ENCODE measurements at regions not wholly inside any gene's neighbourhood (a gene's known extent, or its start where the extent isn't known, plus 50 kb on each side); places are given as distances from the start of the nearest gene placed in this dataset.

- Histone ChIP-seq H3K27ac (no peak overlapping the region), H3K36me3 (no peaks in the 10 kb centered on the region), H3K4me3 (no peak overlapping the region), H3K4me1 (no peaks in the 10 kb centered on the region), H3K27me3 (no peaks in the 10 kb centered on the region), H3K9me3 (no peaks in the 10 kb centered on the region)
- DNase-seq (peak in 2 of 4 donors; percentile 85 to 89), ATAC-seq (peak; percentile 42)
- intact Hi-C loops (cut with DNase I) = no loop called here
- TF ChIP-seq CTCF (IDR thresholded peaks at IDR 0.05) = no peak
Observed at GRCh38 chr18:75654851-75655751, 227.6 kb upstream of the SMIM21 start.

DNA sequence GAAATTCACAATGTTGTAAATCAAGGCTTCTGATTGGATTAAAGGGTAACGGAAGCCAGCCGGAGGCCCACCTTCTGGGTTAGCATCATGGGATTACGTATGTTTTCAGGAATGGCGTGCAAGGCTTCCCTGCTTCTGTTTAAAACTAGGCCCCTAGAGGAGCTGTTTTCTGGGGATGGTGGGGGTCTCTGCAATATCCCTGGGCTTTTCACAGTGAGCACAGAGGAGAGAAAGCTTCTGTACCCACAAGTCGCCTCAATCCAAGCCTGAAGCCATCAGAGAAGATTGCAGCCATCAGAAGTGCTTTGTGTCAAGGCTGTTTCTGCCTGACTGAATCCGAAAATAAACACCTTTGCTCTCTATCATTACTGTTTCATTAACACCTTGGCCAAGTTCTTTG is 226.9 kb upstream of the SMIM21 start:
- H3K36me3 ChIP-seq = no peaks in the 10 kb centered on the region
- H3K4me3 ChIP-seq = no peak overlapping the region
- TF ChIP-seq CTCF (IDR thresholded peaks at IDR 0.05) = no peak
- no peak overlapping the region for H3K27ac ChIP-seq
- H3K27me3 ChIP-seq = no peaks in the 10 kb centered on the region
- ATAC-seq (no peak), DNase-seq (no peak)
- H3K9me3 ChIP-seq = no peaks in the 10 kb centered on the region
- intact Hi-C loops (cut with DNase I) = no loop called here
- H3K4me1 ChIP-seq = no peaks in the 10 kb centered on the region

DNA sequence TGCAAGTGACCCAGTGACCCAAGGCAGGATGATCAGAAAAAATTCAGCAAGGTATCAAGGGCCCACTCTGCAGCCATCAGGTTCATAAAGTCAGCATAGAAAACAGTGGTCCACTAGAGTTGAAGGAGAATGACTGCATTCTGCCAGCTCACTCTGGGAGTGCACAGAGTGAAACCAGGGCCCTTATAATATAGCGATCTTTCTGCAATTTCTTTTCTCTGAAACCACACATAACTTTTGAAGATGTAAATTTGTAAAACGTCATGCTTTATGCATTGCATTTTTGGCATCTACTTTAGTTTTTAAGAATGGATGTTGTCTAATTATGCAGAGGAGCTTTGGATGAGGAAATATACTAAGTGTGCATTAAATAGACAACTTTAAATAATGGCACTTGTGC is 225.0 kb upstream of the SMIM21 start:
- H3K36me3 ChIP-seq = no peaks in the 10 kb centered on the region
- no peaks in the 10 kb centered on the region for H3K4me1 ChIP-seq
- no peak overlapping the region for H3K4me3 ChIP-seq
- TF ChIP-seq CTCF (IDR thresholded peaks at IDR 0.05) = no peak
- no peaks in the 10 kb centered on the region for H3K27me3 ChIP-seq
- no peak overlapping the region for H3K27ac ChIP-seq
- no peaks in the 10 kb centered on the region for H3K9me3 ChIP-seq
- no peak for DNase-seq
- ATAC-seq = no peak
- intact Hi-C loops (cut with DNase I) = no loop called here

DNA sequence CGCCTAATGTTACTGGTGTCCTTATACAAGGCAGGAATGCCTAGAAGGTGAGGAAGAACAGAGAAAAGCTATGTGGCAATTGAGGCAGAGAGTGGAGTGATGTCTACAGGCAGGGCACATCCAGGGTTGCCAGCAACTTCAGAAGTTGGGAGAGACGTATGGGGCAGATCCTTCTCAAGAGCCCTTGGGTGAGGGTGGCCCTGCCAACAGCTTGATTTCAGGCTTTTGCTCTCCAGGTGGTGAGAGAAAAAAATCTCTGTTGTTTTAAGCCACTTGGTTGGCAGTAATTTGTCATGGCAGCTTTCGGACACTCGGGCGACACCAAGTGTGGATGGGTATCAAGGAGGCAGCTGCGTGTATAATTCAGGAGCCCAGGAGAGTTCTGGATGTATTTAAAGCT is 217.4 kb upstream of the SMIM21 start:
- no peak for ATAC-seq
- H3K36me3 ChIP-seq = no peaks in the 10 kb centered on the region

More for the DNA sequence above, 217.4 kb upstream of the SMIM21 start:
- Histone ChIP-seq H3K27me3 (no peaks in the 10 kb centered on the region), H3K9me3 (peaks cover 0 to 4% of the 10 kb centered on the region in 2 donors), H3K4me1 (no peaks in the 10 kb centered on the region), H3K27ac (no peak overlapping the region), H3K4me3 (no peak overlapping the region)
- intact Hi-C loops (cut with DNase I) = no loop called here
- no peak for DNase-seq
- TF ChIP-seq CTCF (IDR thresholded peaks at IDR 0.05) = no peak
